22Rv1 (cell line): ENCODE measurements at regions not wholly inside any gene's neighbourhood (a gene's known extent, or its start where the extent isn't known, plus 50 kb on each side); places are given as distances from the start of the nearest gene placed in this dataset.

ENCODE experiments used
- ZFX ChIP-seq: fragments of 450-650 bp; IDR thresholded peaks from 2 replicates; pipeline ENCODE4 v1.6.1; 2017; ENCODE audit warnings: antibody characterized with exemption, borderline replicate concordance
- TF ChIP-seq, protein P1 (sequence below): fragments of 450-650 bp; IDR thresholded peaks from 2 replicates; pipeline ENCODE4 v1.5.1; 2017; ENCODE audit warnings: mild to moderate bottlenecking

GRCh38 chr3:107969994-107970819 is 120.6 kb downstream of the CD47 start:
- TF ChIP-seq, protein P1, sequence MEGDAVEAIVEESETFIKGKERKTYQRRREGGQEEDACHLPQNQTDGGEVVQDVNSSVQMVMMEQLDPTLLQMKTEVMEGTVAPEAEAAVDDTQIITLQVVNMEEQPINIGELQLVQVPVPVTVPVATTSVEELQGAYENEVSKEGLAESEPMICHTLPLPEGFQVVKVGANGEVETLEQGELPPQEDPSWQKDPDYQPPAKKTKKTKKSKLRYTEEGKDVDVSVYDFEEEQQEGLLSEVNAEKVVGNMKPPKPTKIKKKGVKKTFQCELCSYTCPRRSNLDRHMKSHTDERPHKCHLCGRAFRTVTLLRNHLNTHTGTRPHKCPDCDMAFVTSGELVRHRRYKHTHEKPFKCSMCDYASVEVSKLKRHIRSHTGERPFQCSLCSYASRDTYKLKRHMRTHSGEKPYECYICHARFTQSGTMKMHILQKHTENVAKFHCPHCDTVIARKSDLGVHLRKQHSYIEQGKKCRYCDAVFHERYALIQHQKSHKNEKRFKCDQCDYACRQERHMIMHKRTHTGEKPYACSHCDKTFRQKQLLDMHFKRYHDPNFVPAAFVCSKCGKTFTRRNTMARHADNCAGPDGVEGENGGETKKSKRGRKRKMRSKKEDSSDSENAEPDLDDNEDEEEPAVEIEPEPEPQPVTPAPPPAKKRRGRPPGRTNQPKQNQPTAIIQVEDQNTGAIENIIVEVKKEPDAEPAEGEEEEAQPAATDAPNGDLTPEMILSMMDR = no peak
- TF ChIP-seq ZFX = no peak
